ENCODE measurements at regions not wholly inside any gene's neighbourhood (a gene's known extent, or its start where the extent isn't known, plus 50 kb on each side); places are given as distances from the start of the nearest gene placed in this dataset.

GRCh38 chr6:18976091-18976490 lies 588.9 kb downstream of the RNF144B start:
- no peak for DNase-seq

- DNase-seq: no peak
These were observed 589.8 kb downstream of the RNF144B start for GRCh38 chr6:18976966-18977365.

- no peak for DNase-seq
These were observed 591.4 kb downstream of the RNF144B start for GRCh38 chr6:18978337-18979128.

- no peak for DNase-seq
These were observed 597.9 kb downstream of the RNF144B start for GRCh38 chr6:18985061-18985460.

- DNase-seq: no peak
These were observed 598.8 kb downstream of the RNF144B start for GRCh38 chr6:18985996-18986395.

- DNase-seq: no peak
These were observed 601.5 kb downstream of the RNF144B start for GRCh38 chr6:18988636-18989035.

GRCh38 chr6:18990059-18990978 lies 603.2 kb downstream of the RNF144B start:
- peak; percentile 69 for DNase-seq

GRCh38 chr6:18997375-18997826 lies 610.3 kb downstream of the RNF144B start:
- peak; percentile 35 for DNase-seq

GRCh38 chr6:19002976-19003560 lies 615.9 kb downstream of the RNF144B start:
- DNase-seq: no peak

GRCh38 chr6:19004176-19004575 lies 617.0 kb downstream of the RNF144B start:
- no peak for DNase-seq

- no peak for DNase-seq
These were observed 622.6 kb downstream of the RNF144B start for GRCh38 chr6:19009769-19010168.

GRCh38 chr6:19013026-19013705 lies 626.0 kb downstream of the RNF144B start:
- no peak for DNase-seq

GRCh38 chr6:19024737-19025136 lies 637.6 kb downstream of the RNF144B start:
- peak; percentile 16 for DNase-seq

- DNase-seq: no peak
These were observed 641.1 kb downstream of the RNF144B start for GRCh38 chr6:19028201-19028600.

- no peak for DNase-seq
These were observed 645.6 kb downstream of the RNF144B start for GRCh38 chr6:19032591-19033295.

GRCh38 chr6:19033683-19034082 lies 646.5 kb downstream of the RNF144B start:
- DNase-seq: no peak

- DNase-seq: no peak
These were observed 647.8 kb downstream of the RNF144B start for GRCh38 chr6:19034986-19035385.

GRCh38 chr6:19035461-19036195 lies 648.5 kb downstream of the RNF144B start:
- DNase-seq: no peak

GRCh38 chr6:19036196-19036555 lies 649.0 kb downstream of the RNF144B start:
- DNase-seq: no peak

GRCh38 chr6:19037607-19038006 lies 650.5 kb downstream of the RNF144B start:
- no peak for DNase-seq

GRCh38 chr6:19039287-19039686 lies 652.1 kb downstream of the RNF144B start:
- DNase-seq: no peak

GRCh38 chr6:19041906-19042305 lies 654.8 kb downstream of the RNF144B start:
- DNase-seq: no peak
